GM18861 (cell line): ENCODE measurements at regions not wholly inside any gene's neighbourhood (a gene's known extent, or its start where the extent isn't known, plus 50 kb on each side); places are given as distances from the start of the nearest gene placed in this dataset.

Experiments
- ATAC-seq: cut with Tn5 transposase; IDR thresholded peaks from one replicate; pipeline ENCODE4 v1.9.1; 2021; ENCODE audit not compliant: unreplicated experiment

- ATAC-seq = no peak
Measured at GRCh38 chr16:64181271-64181925, 940.5 kb downstream of the CDH11 start.

GRCh38 chr16:64180136-64180900, 941.5 kb downstream of the CDH11 start:
- ATAC-seq = no peak

- ATAC-seq = no peak
Measured at GRCh38 chr16:64174327-64174726, 947.5 kb downstream of the CDH11 start.

- ATAC-seq = no peak
Measured at GRCh38 chr16:64172652-64173051, 949.2 kb downstream of the CDH11 start.

GRCh38 chr16:64172226-64172625, 949.6 kb downstream of the CDH11 start:
- no peak for ATAC-seq

GRCh38 chr16:64171632-64172031, 950.2 kb downstream of the CDH11 start:
- ATAC-seq = no peak

GRCh38 chr16:64168371-64168770, 953.5 kb downstream of the CDH11 start:
- ATAC-seq = no peak

GRCh38 chr16:64167936-64168335, 953.9 kb downstream of the CDH11 start:
- ATAC-seq = no peak

- no peak for ATAC-seq
Measured at GRCh38 chr16:64165368-64165767, 956.5 kb downstream of the CDH11 start.

- ATAC-seq = no peak
Measured at GRCh38 chr16:64162613-64163375, 959.1 kb downstream of the CDH11 start.

- ATAC-seq = no peak
Measured at GRCh38 chr16:64159976-64160375, 961.9 kb downstream of the CDH11 start.

- ATAC-seq = no peak
Measured at GRCh38 chr16:64158941-64159588, 962.8 kb downstream of the CDH11 start.

GRCh38 chr16:64153718-64154117, 968.1 kb downstream of the CDH11 start:
- ATAC-seq = no peak

GRCh38 chr16:64151990-64152767, 969.7 kb downstream of the CDH11 start:
- no peak for ATAC-seq

- no peak for ATAC-seq
Measured at GRCh38 chr16:64150193-64150592, 971.7 kb downstream of the CDH11 start.

GRCh38 chr16:64149756-64150155, 972.1 kb downstream of the CDH11 start:
- no peak for ATAC-seq

- ATAC-seq = no peak
Measured at GRCh38 chr16:64148356-64148755, 973.5 kb downstream of the CDH11 start.

GRCh38 chr16:64147941-64148340, 973.9 kb downstream of the CDH11 start:
- no peak for ATAC-seq

- ATAC-seq = no peak
Measured at GRCh38 chr16:64144617-64145016, 977.2 kb downstream of the CDH11 start.

- no peak for ATAC-seq
Measured at GRCh38 chr16:64138621-64139020, 983.2 kb downstream of the CDH11 start.

- ATAC-seq = no peak
Measured at GRCh38 chr16:64138006-64138405, 983.9 kb downstream of the CDH11 start.
